Bronchial epithelial cell (primary cell): ENCODE measurements at regions not wholly inside any gene's neighbourhood (a gene's known extent, or its start where the extent isn't known, plus 50 kb on each side); places are given as distances from the start of the nearest gene placed in this dataset.

ENCODE experiments used
- DNase-seq: peaks from one replicate; pipeline ENCODE4 v3.0.0-alpha.2; 2010; ENCODE audit warnings: low read depth
- FAIRE-seq: peaks from 2 replicates; lab custom pipeline; 2011; peaks lifted over from hg19 to GRCh38; lab: Jason Lieb, UNC
- H3K27me3 ChIP-seq: 2 replicates; pipeline ENCODE4 v1.5.1; 2011; ENCODE audit warnings: low read length; ENCODE audit not compliant: control insufficient read depth, insufficient read depth
- H3K36me3 ChIP-seq: 2 replicates; pipeline ENCODE4 v1.5.1; 2011; ENCODE audit warnings: low read length; ENCODE audit not compliant: control insufficient read depth, insufficient read depth
- H3K4me3 ChIP-seq: 2 replicates; pipeline ENCODE4 v1.5.1; 2011; ENCODE audit warnings: mild to moderate bottlenecking, low read depth, low read length, control low read depth
- CTCF ChIP-seq: IDR thresholded peaks from 2 replicates; pipeline ENCODE4 v1.5.1; 2011; ENCODE audit warnings: mild to moderate bottlenecking, moderate library complexity, low read length, control low read depth, inconsistent platforms; ENCODE audit not compliant: insufficient read depth, severe bottlenecking

DNA sequence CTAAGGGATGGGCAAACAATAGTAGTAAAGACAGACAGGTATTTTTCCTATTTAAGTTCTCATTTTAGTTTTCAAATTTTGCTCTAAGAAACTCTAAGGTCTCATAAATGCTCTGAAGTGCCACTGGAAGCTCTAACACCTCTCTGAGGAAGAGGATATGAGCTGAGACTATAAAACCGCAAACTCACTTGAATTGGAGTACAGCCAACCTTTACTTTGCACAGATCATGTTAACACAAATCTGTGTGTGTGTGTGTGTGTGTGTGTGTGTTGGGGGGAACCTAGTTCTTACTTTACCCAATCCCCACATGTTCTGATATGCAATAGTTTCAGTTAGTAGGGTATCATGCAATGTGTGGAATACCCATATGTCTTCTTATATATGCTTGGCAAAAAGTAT is 446.8 kb downstream of the CHL1 start:
- H3K4me3 ChIP-seq: no peak overlapping the region
- DNase-seq (no peak), FAIRE-seq (no peak)
- TF ChIP-seq CTCF: no peak
- no peaks in the 10 kb centered on the region for H3K27me3 ChIP-seq
- H3K36me3 ChIP-seq: no peaks in the 10 kb centered on the region

GRCh38 chr3:655824-656223 is 437.0 kb upstream of the CNTN6 start:
- FAIRE-seq: no peak
- no peaks in the 10 kb centered on the region for H3K27me3 ChIP-seq
- H3K4me3 ChIP-seq: no peak overlapping the region

GRCh38 chr3:661356-661755 is 431.5 kb upstream of the CNTN6 start:
- no peak for TF ChIP-seq CTCF
- H3K4me3 ChIP-seq: no peak overlapping the region

More at GRCh38 chr3:655824-656223, 437.0 kb upstream of the CNTN6 start:
- H3K36me3 ChIP-seq: no peaks in the 10 kb centered on the region
- DNase-seq: no peak
- no peak for TF ChIP-seq CTCF

GRCh38 chr3:674116-674515 is 418.7 kb upstream of the CNTN6 start:
- H3K4me3 ChIP-seq: no peak overlapping the region
- no peaks in the 10 kb centered on the region for H3K36me3 ChIP-seq
- TF ChIP-seq CTCF: no peak
- no peak for DNase-seq
- no peaks in the 10 kb centered on the region for H3K27me3 ChIP-seq
- no peak for FAIRE-seq

More at GRCh38 chr3:661356-661755, 431.5 kb upstream of the CNTN6 start:
- DNase-seq (no peak), FAIRE-seq (no peak)
- Histone ChIP-seq H3K36me3 (no peaks in the 10 kb centered on the region), H3K27me3 (no peaks in the 10 kb centered on the region)

DNA sequence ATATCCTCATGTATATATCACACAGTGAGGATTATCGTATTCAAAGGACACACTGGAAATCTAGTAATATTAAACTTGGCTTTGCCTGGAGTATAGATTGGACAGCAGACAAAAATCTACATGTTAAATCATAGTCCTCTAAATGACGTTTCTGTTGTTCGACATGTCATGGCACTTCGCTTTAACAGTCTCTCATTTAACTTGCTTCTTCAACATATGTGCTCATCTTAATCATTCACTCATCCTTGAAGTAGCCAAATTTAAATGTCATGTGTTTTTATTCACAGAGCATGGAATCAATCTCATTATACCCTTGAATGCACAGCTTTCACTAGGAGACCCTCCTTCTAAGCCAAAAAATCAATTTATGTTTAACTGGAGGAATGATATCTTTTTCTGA is 417.0 kb upstream of the CNTN6 start:
- Histone ChIP-seq H3K4me3 (no peak overlapping the region), H3K36me3 (no peaks in the 10 kb centered on the region), H3K27me3 (no peaks in the 10 kb centered on the region)
- FAIRE-seq (no peak), DNase-seq (no peak)
- TF ChIP-seq CTCF: no peak

- Histone ChIP-seq H3K27me3 (no peaks in the 10 kb centered on the region), H3K36me3 (no peaks in the 10 kb centered on the region)
- no peak for TF ChIP-seq CTCF
Measured at GRCh38 chr3:683770-684169, 409.1 kb upstream of the CNTN6 start.

More at GRCh38 chr3:683770-684169, 409.1 kb upstream of the CNTN6 start:
- H3K4me3 ChIP-seq: no peak overlapping the region
- DNase-seq (no peak), FAIRE-seq (no peak)
